Activated CD4-positive, alpha-beta T cell treated with anti-CD3 and anti-CD28 coated beads, Interleukin-2, Interleukin-6, amounts not matched to agents 100 ng/mL and 50 ng/mL, durations not matched to agents 16 hours and 8 hours (primary cell): ENCODE measurements at regions not wholly inside any gene's neighbourhood (a gene's known extent, or its start where the extent isn't known, plus 50 kb on each side); places are given as distances from the start of the nearest gene placed in this dataset.
"Not testable (repeated sequence)": the region's sequence is repeated elsewhere in the genome, so short reads cannot be mapped to it uniquely, and the experiment has no call there.

Source experiments
- DNase-seq: peaks from one replicate; pipeline ENCODE4 v3.0.0-alpha.2; 2020

- DNase-seq, result not testable (repeated sequence)
These were observed 202.7 kb downstream of the LIPI start for GRCh38 chr21:14008006-14008405.

GRCh38 chr21:14006144-14006543 lies 204.6 kb downstream of the LIPI start:
- DNase-seq, result not testable (repeated sequence)

- not testable (repeated sequence) for DNase-seq
These were observed 223.5 kb downstream of the LIPI start for GRCh38 chr21:13986996-13987958.

GRCh38 chr21:13985865-13986863 lies 224.6 kb downstream of the LIPI start:
- DNase-seq, result not testable (repeated sequence)

GRCh38 chr21:13985137-13985864 lies 225.5 kb downstream of the LIPI start:
- DNase-seq, result not testable (repeated sequence)

GRCh38 chr21:13984728-13985127 lies 226.0 kb downstream of the LIPI start:
- not testable (repeated sequence) for DNase-seq

GRCh38 chr21:13981176-13982087 lies 229.3 kb downstream of the LIPI start:
- DNase-seq, result not testable (repeated sequence)

GRCh38 chr21:13980115-13980662 lies 230.6 kb downstream of the LIPI start:
- DNase-seq, result peak; percentile 47

GRCh38 chr21:13979608-13980007 lies 231.1 kb downstream of the LIPI start:
- DNase-seq, result not testable (repeated sequence)

- DNase-seq, result not testable (repeated sequence)
These were observed 236.2 kb downstream of the LIPI start for GRCh38 chr21:13974582-13974981.

- not testable (repeated sequence) for DNase-seq
These were observed 240.9 kb downstream of the LIPI start for GRCh38 chr21:13969853-13970252.

GRCh38 chr21:13969002-13969401 lies 241.8 kb downstream of the LIPI start:
- peak; percentile 24 for DNase-seq

- not testable (repeated sequence) for DNase-seq
These were observed 247.5 kb downstream of the LIPI start for GRCh38 chr21:13963259-13963658.

GRCh38 chr21:13937236-13937635 lies 273.5 kb downstream of the LIPI start:
- no peak for DNase-seq

GRCh38 chr21:13936033-13936937 lies 274.5 kb downstream of the LIPI start:
- DNase-seq, result not testable (repeated sequence)

GRCh38 chr21:13935396-13936032 lies 275.2 kb downstream of the LIPI start:
- not testable (repeated sequence) for DNase-seq

GRCh38 chr21:13934887-13935342 lies 275.8 kb downstream of the LIPI start:
- DNase-seq, result not testable (repeated sequence)

GRCh38 chr21:13923175-13923574 lies 287.6 kb downstream of the LIPI start:
- not testable (repeated sequence) for DNase-seq

- DNase-seq, result peak; percentile 16
These were observed 289.3 kb downstream of the LIPI start for GRCh38 chr21:13921455-13921854.
